ENCODE measurements at regions not wholly inside any gene's neighbourhood (a gene's known extent, or its start where the extent isn't known, plus 50 kb on each side); places are given as distances from the start of the nearest gene placed in this dataset.
"Not testable (repeated sequence)": the region's sequence is repeated elsewhere in the genome, so short reads cannot be mapped to it uniquely, and the experiment has no call there.

- not testable (repeated sequence) for DNase-seq
These were observed 302.7 kb downstream of the CCDC74A start for GRCh38 chr2:131830242-131830945.

GRCh38 chr2:131830946-131831310 lies 303.2 kb downstream of the CCDC74A start:
- not testable (repeated sequence) for DNase-seq

GRCh38 chr2:131831450-131832208 lies 303.9 kb downstream of the CCDC74A start:
- DNase-seq = not testable (repeated sequence)

GRCh38 chr2:131832209-131832780 lies 304.6 kb downstream of the CCDC74A start:
- DNase-seq = not testable (repeated sequence)

GRCh38 chr2:131832917-131833316 lies 305.2 kb downstream of the CCDC74A start:
- DNase-seq = not testable (repeated sequence)

GRCh38 chr2:131833367-131834202 lies 305.9 kb downstream of the CCDC74A start:
- DNase-seq = not testable (repeated sequence)

- DNase-seq = not testable (repeated sequence)
These were observed 306.7 kb downstream of the CCDC74A start for GRCh38 chr2:131834203-131835020.

- not testable (repeated sequence) for DNase-seq
These were observed 307.3 kb downstream of the CCDC74A start for GRCh38 chr2:131835022-131835421.

GRCh38 chr2:131835621-131836091 lies 308.0 kb downstream of the CCDC74A start:
- no peak for DNase-seq

GRCh38 chr2:131836116-131836515 lies 308.4 kb downstream of the CCDC74A start:
- not testable (repeated sequence) for DNase-seq

- DNase-seq = not testable (repeated sequence)
These were observed 316.4 kb downstream of the CCDC74A start for GRCh38 chr2:131844044-131844443.

GRCh38 chr2:131856202-131856601 lies 305.6 kb downstream of the ANKRD30BL start:
- not testable (repeated sequence) for DNase-seq

GRCh38 chr2:131858197-131858596 lies 303.6 kb downstream of the ANKRD30BL start:
- not testable (repeated sequence) for DNase-seq
